K562 (cell line): ENCODE measurements at regions not wholly inside any gene's neighbourhood (a gene's known extent, or its start where the extent isn't known, plus 50 kb on each side); places are given as distances from the start of the nearest gene placed in this dataset.

Experiments
- ATAC-seq: fragments of 200-7000 bp; cut with Tn5 transposase; 3 replicates; pipeline ENCODE4 v1.9.1; 2020; ENCODE audit warnings: moderate library complexity
- BruUV-seq: library from RNA; stranded (reverse); fragments of 400-500 nt; replicated peaks from 2 replicates; lab custom pipeline; 2021; lab: Mats Ljungman, UMichigan
- CTCF ChIA-PET: fragments of 300-600 bp; formaldehyde crosslinking; extraction: SDS; loops from one replicate; lab custom pipeline; 2021; ENCODE audit warnings: low intra/inter-chr PET ratio; lab: Yijun Ruan, JAX
- POLR2A ChIA-PET: fragments of 300-600, 350-650 bp; sonication (Branson Sonifier 250); formaldehyde crosslinking; extraction: SDS; loops from one replicate; lab custom pipeline; 2021; ENCODE audit warnings: antibody characterized with exemption, inconsistent platforms; lab: Yijun Ruan, JAX
- DNase-seq, 4 experiments: peaks; one replicate each; pipeline versions ENCODE4 v3.0.0 to v3.0.0-alpha.2; 2011 to 2018; ENCODE audit warnings: low spot score in 3 of 4, mixed read lengths in 3 of 4; ENCODE audit errors: extremely low read depth in 1 of 4
- FAIRE-seq: peaks from 2 replicates; lab custom pipeline; 2011; peaks lifted over from hg19 to GRCh38; lab: Jason Lieb, UNC
- H2AFZ ChIP-seq: 2 replicates; pipeline ENCODE4 v1.6.0; 2011; ENCODE audit warnings: low read depth, low read length, control low read depth, inconsistent platforms
- H3K27ac ChIP-seq: fragments of 200-600 bp; 3 replicates; pipeline ENCODE4 v1.8.0; 2011; ENCODE audit warnings: low read depth, mild to moderate bottlenecking, control low read depth, inconsistent platforms, low read length, moderate library complexity, mixed read lengths; ENCODE audit errors: extremely low read depth
- H3K27me3 ChIP-seq, 2 experiments: fragments of 300-600 bp in 1 of 2; 2 replicates in 1 of 2; 3 replicates in 1 of 2; pipeline versions ENCODE4 v1.6.0 to v1.8.0; 2011; ENCODE audit warnings: inconsistent platforms in 2 of 2, low read length in 2 of 2, mild to moderate bottlenecking in 1 of 2, mixed read lengths in 1 of 2, moderate library complexity in 1 of 2; ENCODE audit not compliant: control insufficient read depth in 2 of 2, insufficient read depth in 2 of 2
- H3K36me3 ChIP-seq: fragments of 300-600 bp; 3 replicates; pipeline ENCODE4 v1.8.0; 2011; ENCODE audit warnings: mild to moderate bottlenecking, low read length, inconsistent platforms; ENCODE audit not compliant: control insufficient read depth, insufficient read depth
- H3K4me1 ChIP-seq, 2 experiments: fragments of 200-600 bp in 1 of 2; replicated peaks in 1 of 2; 2 replicates in 1 of 2; 3 replicates in 1 of 2; pipeline versions ENCODE4 v1.5.1 to v1.8.0; 2011; ENCODE audit warnings: inconsistent platforms in 2 of 2, low read length in 2 of 2, mild to moderate bottlenecking in 1 of 2, mixed read lengths in 1 of 2, moderate library complexity in 1 of 2; ENCODE audit not compliant: control insufficient read depth in 2 of 2, insufficient read depth in 2 of 2
- H3K4me2 ChIP-seq: 2 replicates; pipeline ENCODE4 v1.6.1; 2011; ENCODE audit warnings: low read length, control low read depth, inconsistent platforms, mixed read lengths; ENCODE audit not compliant: insufficient read depth
- H3K4me3 ChIP-seq: fragments of 200-600 bp; sonication (generic), shearing (Covaris generic); 2 replicates; pipeline ENCODE4 v1.5.1; 2016; ENCODE audit warnings: control low read depth, inconsistent platforms
- H3K79me2 ChIP-seq: fragments of 200-600 bp; 3 replicates; pipeline ENCODE4 v1.8.0; 2011; ENCODE audit warnings: low read length, inconsistent platforms; ENCODE audit not compliant: control insufficient read depth, insufficient read depth
- H3K9ac ChIP-seq, 2 experiments: 2 replicates each; pipeline versions ENCODE4 v1.6.0 to v1.6.1; 2011; ENCODE audit warnings: low read depth in 2 of 2, low read length in 2 of 2, control low read depth in 1 of 2, inconsistent platforms in 1 of 2, mild to moderate bottlenecking in 1 of 2, mixed read lengths in 1 of 2; ENCODE audit not compliant: insufficient read depth in 1 of 2
- H3K9me1 ChIP-seq: one replicate; pipeline ENCODE4 v1.6.0; 2011; ENCODE audit warnings: inconsistent platforms, mild to moderate bottlenecking, low read length, moderate library complexity; ENCODE audit not compliant: control insufficient read depth, insufficient read depth
- H3K9me3 ChIP-seq: replicated peaks from 2 replicates; pipeline ENCODE4 v1.5.1; 2011; ENCODE audit warnings: low read depth, low read length, inconsistent platforms; ENCODE audit not compliant: control insufficient read depth, insufficient read depth
- H4K20me1 ChIP-seq: replicated peaks from 2 replicates; pipeline ENCODE4 v1.6.1; 2011; ENCODE audit warnings: low read length, inconsistent platforms, mixed read lengths; ENCODE audit not compliant: control insufficient read depth, insufficient read depth
- BRCA1 ChIP-seq, 2 experiments: fragments of 450-650 bp in 1 of 2; sonication (generic) in 1 of 2; formaldehyde crosslinking in 1 of 2; IDR thresholded peaks; 2 replicates each; pipeline versions ENCODE4 v1.5.0 to v1.6.1; 2017 to 2020; ENCODE audit warnings: mild to moderate bottlenecking in 1 of 2, missing genetic modification reagents in 1 of 2
- DACH1 ChIP-seq: fragments of 450-650 bp; IDR thresholded peaks from 2 replicates; pipeline ENCODE4 v1.6.1; 2018; ENCODE audit not compliant: partially characterized antibody
- EP400 ChIP-seq: fragments of 450-650 bp; IDR thresholded peaks from 2 replicates; pipeline ENCODE4 v1.6.1; 2017; ENCODE audit warnings: antibody characterized with exemption, mild to moderate bottlenecking, moderate library complexity
- HDGF ChIP-seq: fragments of 450-650 bp; IDR thresholded peaks from 2 replicates; pipeline ENCODE4 v1.6.1; 2016
- KAT2B ChIP-seq: IDR thresholded peaks from one replicate; pipeline ENCODE4 v1.6.1; 2012; ENCODE audit warnings: low read depth, mild to moderate bottlenecking, control low read depth, inconsistent platforms, low read length, moderate library complexity
- NR1H2 ChIP-seq: sonication (generic); formaldehyde crosslinking; IDR thresholded peaks from 2 replicates; pipeline ENCODE4 v1.4.0; 2020; ENCODE audit warnings: mild to moderate bottlenecking, missing genetic modification reagents
- PRPF4 ChIP-seq: fragments of 200-400 bp; formaldehyde crosslinking; IDR thresholded peaks from one replicate; pipeline ENCODE4 v1.6.1; 2017; ENCODE audit warnings: low read length, low read depth, mild to moderate bottlenecking; ENCODE audit not compliant: insufficient read depth, poor library complexity, severe bottlenecking
- PYGO2 ChIP-seq: fragments of 450-650 bp; IDR thresholded peaks from 2 replicates; pipeline ENCODE4 v1.6.1; 2016; ENCODE audit warnings: mild to moderate bottlenecking, missing genetic modification characterization, moderate library complexity, missing compliant biosample characterization
- TAF9B ChIP-seq: fragments of 450-650 bp; IDR thresholded peaks from 2 replicates; pipeline ENCODE4 v1.6.1; 2018; ENCODE audit warnings: mild to moderate bottlenecking; ENCODE audit not compliant: partially characterized antibody
- XRCC3 ChIP-seq: fragments of 450-650 bp; IDR thresholded peaks from 2 replicates; pipeline ENCODE4 v1.6.1; 2017; ENCODE audit warnings: mild to moderate bottlenecking, moderate library complexity
- ZFP36 ChIP-seq: fragments of 150-350 bp; IDR thresholded peaks from 2 replicates; pipeline ENCODE4 v1.6.1; 2018; ENCODE audit warnings: low read length, low read depth; ENCODE audit not compliant: partially characterized antibody
- WGBS: fragments of 100-300 bp; shearing (Covaris generic); methylation state at CpG from one replicate; pipeline ENCODE4 v1.1.6; 2016; ENCODE audit warnings: low coverage, mixed read lengths; ENCODE audit not compliant: insufficient coverage; ENCODE audit errors: missing lambda C conversion rate; 5-methylcytosine and 5-hydroxymethylcytosine counted together
- in situ Hi-C: fragments of 300-500 bp; cut with MboI; formaldehyde crosslinking; loops from 4 replicates; pipeline ENCODE4 v1.15.0; 2018; ENCODE audit warnings: inconsistent platforms, mixed read lengths
- intact Hi-C: fragments of 100-400 bp; cut with micrococcal nuclease; formaldehyde crosslinking; loops from 2 replicates; pipeline ENCODE4 v1.14.2; 2022
- TF ChIP-seq, protein P1 (sequence below): sonication (generic); formaldehyde crosslinking; IDR thresholded peaks from 2 replicates; pipeline ENCODE4 v1.8.0; 2022; ENCODE audit warnings: mild to moderate bottlenecking, missing genetic modification reagents, borderline replicate concordance
- TF ChIP-seq, protein P2 (sequence below): sonication (generic); formaldehyde crosslinking; IDR thresholded peaks from 2 replicates; pipeline ENCODE4 v1.8.0; 2022; ENCODE audit warnings: mild to moderate bottlenecking, missing genetic modification reagents
- TF ChIP-seq, protein P3 (sequence below): sonication (generic); formaldehyde crosslinking; IDR thresholded peaks from 2 replicates; pipeline ENCODE4 v1.8.1; 2022; ENCODE audit warnings: missing genetic modification reagents
- TF ChIP-seq, protein P4 (sequence below): fragments of 450-650 bp; IDR thresholded peaks from 2 replicates; pipeline ENCODE4 v1.6.1; 2014; ENCODE audit warnings: low read depth, mild to moderate bottlenecking, moderate library complexity, borderline replicate concordance

DNA sequence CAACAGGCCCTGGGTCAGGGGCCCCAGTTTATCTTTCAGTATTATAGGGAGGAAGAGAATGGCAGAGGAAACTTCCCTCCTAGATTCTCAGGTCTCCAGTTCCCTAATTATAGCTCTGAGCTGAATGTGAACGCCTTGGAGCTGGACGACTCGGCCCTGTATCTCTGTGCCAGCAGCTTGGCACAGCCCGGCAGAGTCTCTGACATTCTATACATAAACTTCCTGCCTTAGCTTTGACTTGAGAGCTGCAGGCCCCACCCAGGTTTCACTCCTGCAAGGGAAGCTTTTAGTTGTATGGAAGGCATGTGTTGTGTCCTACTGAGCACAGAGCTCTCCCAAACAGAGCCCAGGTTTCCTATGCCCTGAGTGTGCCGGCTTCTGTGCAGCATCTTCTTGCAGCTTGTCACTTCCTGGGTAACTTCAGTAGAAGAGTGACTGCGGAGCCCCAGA, 205.6 kb upstream of the PRSS58 start:
- no peak for FAIRE-seq
- H3K9me3 ChIP-seq: no peaks in the 10 kb centered on the region
- no peak for TF ChIP-seq TAF9B
- no peak for TF ChIP-seq BRCA1 (IDR thresholded peaks at IDR 0.05)
- no peak for TF ChIP-seq BRCA1 (CRISPR knock-in tag; IDR thresholded peaks at IDR 0.05)
- TF ChIP-seq, protein P1, sequence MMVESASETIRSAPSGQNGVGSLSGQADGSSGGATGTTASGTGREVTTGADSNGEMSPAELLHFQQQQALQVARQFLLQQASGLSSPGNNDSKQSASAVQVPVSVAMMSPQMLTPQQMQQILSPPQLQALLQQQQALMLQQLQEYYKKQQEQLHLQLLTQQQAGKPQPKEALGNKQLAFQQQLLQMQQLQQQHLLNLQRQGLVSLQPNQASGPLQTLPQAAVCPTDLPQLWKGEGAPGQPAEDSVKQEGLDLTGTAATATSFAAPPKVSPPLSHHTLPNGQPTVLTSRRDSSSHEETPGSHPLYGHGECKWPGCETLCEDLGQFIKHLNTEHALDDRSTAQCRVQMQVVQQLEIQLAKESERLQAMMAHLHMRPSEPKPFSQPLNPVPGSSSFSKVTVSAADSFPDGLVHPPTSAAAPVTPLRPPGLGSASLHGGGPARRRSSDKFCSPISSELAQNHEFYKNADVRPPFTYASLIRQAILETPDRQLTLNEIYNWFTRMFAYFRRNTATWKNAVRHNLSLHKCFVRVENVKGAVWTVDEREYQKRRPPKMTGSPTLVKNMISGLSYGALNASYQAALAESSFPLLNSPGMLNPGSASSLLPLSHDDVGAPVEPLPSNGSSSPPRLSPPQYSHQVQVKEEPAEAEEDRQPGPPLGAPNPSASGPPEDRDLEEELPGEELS (CRISPR knock-in tag): no peak
- TF ChIP-seq DACH1: no peak
- TF ChIP-seq, protein P2, sequence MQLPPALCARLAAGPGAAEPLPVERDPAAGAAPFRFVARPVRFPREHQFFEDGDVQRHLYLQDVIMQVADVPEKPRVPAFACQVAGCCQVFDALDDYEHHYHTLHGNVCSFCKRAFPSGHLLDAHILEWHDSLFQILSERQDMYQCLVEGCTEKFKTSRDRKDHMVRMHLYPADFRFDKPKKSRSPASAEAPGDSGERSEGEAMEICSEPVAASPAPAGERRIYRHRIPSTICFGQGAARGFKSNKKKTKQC (CRISPR knock-in tag): no peak
- no peak for TF ChIP-seq ZFP36
- TF ChIP-seq, protein P3, sequence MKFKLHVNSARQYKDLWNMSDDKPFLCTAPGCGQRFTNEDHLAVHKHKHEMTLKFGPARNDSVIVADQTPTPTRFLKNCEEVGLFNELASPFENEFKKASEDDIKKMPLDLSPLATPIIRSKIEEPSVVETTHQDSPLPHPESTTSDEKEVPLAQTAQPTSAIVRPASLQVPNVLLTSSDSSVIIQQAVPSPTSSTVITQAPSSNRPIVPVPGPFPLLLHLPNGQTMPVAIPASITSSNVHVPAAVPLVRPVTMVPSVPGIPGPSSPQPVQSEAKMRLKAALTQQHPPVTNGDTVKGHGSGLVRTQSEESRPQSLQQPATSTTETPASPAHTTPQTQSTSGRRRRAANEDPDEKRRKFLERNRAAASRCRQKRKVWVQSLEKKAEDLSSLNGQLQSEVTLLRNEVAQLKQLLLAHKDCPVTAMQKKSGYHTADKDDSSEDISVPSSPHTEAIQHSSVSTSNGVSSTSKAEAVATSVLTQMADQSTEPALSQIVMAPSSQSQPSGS: no peak
- TF ChIP-seq, protein P4, sequence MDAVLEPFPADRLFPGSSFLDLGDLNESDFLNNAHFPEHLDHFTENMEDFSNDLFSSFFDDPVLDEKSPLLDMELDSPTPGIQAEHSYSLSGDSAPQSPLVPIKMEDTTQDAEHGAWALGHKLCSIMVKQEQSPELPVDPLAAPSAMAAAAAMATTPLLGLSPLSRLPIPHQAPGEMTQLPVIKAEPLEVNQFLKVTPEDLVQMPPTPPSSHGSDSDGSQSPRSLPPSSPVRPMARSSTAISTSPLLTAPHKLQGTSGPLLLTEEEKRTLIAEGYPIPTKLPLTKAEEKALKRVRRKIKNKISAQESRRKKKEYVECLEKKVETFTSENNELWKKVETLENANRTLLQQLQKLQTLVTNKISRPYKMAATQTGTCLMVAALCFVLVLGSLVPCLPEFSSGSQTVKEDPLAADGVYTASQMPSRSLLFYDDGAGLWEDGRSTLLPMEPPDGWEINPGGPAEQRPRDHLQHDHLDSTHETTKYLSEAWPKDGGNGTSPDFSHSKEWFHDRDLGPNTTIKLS: no peak
- TF ChIP-seq EP400: no peak
- TF ChIP-seq XRCC3: no peak
- TF ChIP-seq NR1H2 (CRISPR knock-in tag): no peak
- TF ChIP-seq PRPF4: no peak
- no peak for TF ChIP-seq HDGF
- TF ChIP-seq PYGO2: no peak
- no peak for TF ChIP-seq KAT2B

More for the DNA sequence above, 205.6 kb upstream of the PRSS58 start:
- WGBS: under 1% methylated on average over 6 of the region's 6 CpGs
- in situ Hi-C loops (no loop called here), intact Hi-C loops (no loop called here)
- ChIA-PET CTCF (no interaction called here), POLR2A (interaction anchor here (0.8 to 1.5 kb wide), 2 partner anchors 15 to 231 kb away, joined by 3 read pairs; no protein-coding TSS in a partner anchor)
- Histone ChIP-seq H4K20me1 (no peaks in the 10 kb centered on the region), H3K36me3 (no peaks in the 10 kb centered on the region), H3K27ac (no peak overlapping the region), H3K9ac (no peak overlapping the region), H3K4me1 (no peaks in the 10 kb centered on the region), H3K9me1 (no peaks in the 10 kb centered on the region), H3K79me2 (no peaks in the 10 kb centered on the region), H2AFZ (no peak overlapping the region), H3K4me3 (no peak overlapping the region), H3K4me2 (no peak overlapping the region), H3K27me3 (peaks cover 0 to 4% of the 10 kb centered on the region in 2 experiments; a peak in 3 of 5 replicates)
- DNase-seq (no peak), ATAC-seq (no peak)
- no TSS peak for BruUV-seq
